Embryonic facial prominence (tissue), 1 donor: ENCODE measurements at regions not wholly inside any gene's neighbourhood (a gene's known extent, or its start where the extent isn't known, plus 50 kb on each side); places are given as distances from the start of the nearest gene placed in this dataset.
"Not testable (repeated sequence)": the region's sequence is repeated elsewhere in the genome, so short reads cannot be mapped to it uniquely, and the experiment has no call there.

ENCODE experiments used
- DNase-seq: peaks from one replicate; pipeline ENCODE4 v3.0.0-alpha.2; 2016; ENCODE audit errors: extremely low spot score

GRCh38 chr4:14906805-14907204, 95.5 kb upstream of the CPEB2 start:
- DNase-seq = no peak

- DNase-seq = no peak
These were observed 93.6 kb upstream of the CPEB2 start for GRCh38 chr4:14908635-14909034.

GRCh38 chr4:14910411-14910810, 91.9 kb upstream of the CPEB2 start:
- no peak for DNase-seq

GRCh38 chr4:14912426-14912825, 89.9 kb upstream of the CPEB2 start:
- DNase-seq = no peak

- no peak for DNase-seq
These were observed 87.3 kb upstream of the CPEB2 start for GRCh38 chr4:14915018-14915417.

GRCh38 chr4:14916554-14917297, 85.6 kb upstream of the CPEB2 start:
- DNase-seq = no peak

- no peak for DNase-seq
These were observed 85.0 kb upstream of the CPEB2 start for GRCh38 chr4:14917298-14917633.

- no peak for DNase-seq
These were observed 83.9 kb upstream of the CPEB2 start for GRCh38 chr4:14918336-14918735.

- DNase-seq = no peak
These were observed 82.5 kb upstream of the CPEB2 start for GRCh38 chr4:14919785-14920184.

GRCh38 chr4:14920237-14920636, 82.0 kb upstream of the CPEB2 start:
- DNase-seq = no peak

GRCh38 chr4:14920759-14921320, 81.4 kb upstream of the CPEB2 start:
- no peak for DNase-seq

- DNase-seq = not testable (repeated sequence)
These were observed 80.5 kb upstream of the CPEB2 start for GRCh38 chr4:14921781-14922180.

- no peak for DNase-seq
These were observed 78.0 kb upstream of the CPEB2 start for GRCh38 chr4:14924076-14924811.

- DNase-seq = no peak
These were observed 77.4 kb upstream of the CPEB2 start for GRCh38 chr4:14924812-14925344.

- no peak for DNase-seq
These were observed 76.8 kb upstream of the CPEB2 start for GRCh38 chr4:14925471-14925870.

- DNase-seq = no peak
These were observed 75.9 kb upstream of the CPEB2 start for GRCh38 chr4:14926368-14926767.

- no peak for DNase-seq
These were observed 74.2 kb upstream of the CPEB2 start for GRCh38 chr4:14928035-14928434.

- DNase-seq = no peak
These were observed 72.6 kb upstream of the CPEB2 start for GRCh38 chr4:14929669-14930068.

GRCh38 chr4:14934704-14935390, 67.4 kb upstream of the CPEB2 start:
- no peak for DNase-seq

- no peak for DNase-seq
These were observed 58.5 kb upstream of the CPEB2 start for GRCh38 chr4:14943749-14944148.

- no peak for DNase-seq
These were observed 49.9 kb upstream of the CPEB2 start for GRCh38 chr4:14952352-14952751.
